Immature natural killer cell (primary cell): ENCODE measurements at regions not wholly inside any gene's neighbourhood (a gene's known extent, or its start where the extent isn't known, plus 50 kb on each side); places are given as distances from the start of the nearest gene placed in this dataset.

Experiments
- DNase-seq, 3 donors: peaks; one replicate each; pipeline ENCODE4 v3.0.0; 2022; ENCODE audit warnings: mixed read lengths in 1 of 3
- H3K27ac Mint-ChIP-seq, 6 donors: one replicate each; pipeline ENCODE4 v1.8.0; 2020; ENCODE audit warnings: mixed read lengths in 6 of 6, mild to moderate bottlenecking in 5 of 6, inconsistent platforms in 4 of 6, moderate library complexity in 3 of 6
- H3K27me3 Mint-ChIP-seq, 3 donors: one replicate each; pipeline ENCODE4 v1.8.0; 2020 to 2021; ENCODE audit warnings: low read depth in 3 of 3, mild to moderate bottlenecking in 3 of 3, mixed read lengths in 3 of 3, moderate library complexity in 3 of 3, inconsistent platforms in 1 of 3
- H3K36me3 Mint-ChIP-seq, 3 donors: one replicate each; pipeline ENCODE4 v1.8.0; 2020; ENCODE audit warnings: mixed read lengths in 3 of 3, inconsistent platforms in 2 of 3, mild to moderate bottlenecking in 2 of 3
- H3K4me1 Mint-ChIP-seq, 2 donors: one replicate each; pipeline ENCODE4 v1.8.0; 2020; ENCODE audit warnings: inconsistent platforms in 2 of 2, mild to moderate bottlenecking in 2 of 2, mixed read lengths in 2 of 2, moderate library complexity in 1 of 2
- H3K4me3 Mint-ChIP-seq, 5 donors: one replicate each; pipeline ENCODE4 v1.8.0; 2020; ENCODE audit warnings: mild to moderate bottlenecking in 5 of 5, mixed read lengths in 5 of 5, inconsistent platforms in 3 of 5, moderate library complexity in 3 of 5
- H3K9me3 Mint-ChIP-seq, 6 donors: one replicate each; pipeline ENCODE4 v1.8.0; 2020; ENCODE audit warnings: mild to moderate bottlenecking in 6 of 6, mixed read lengths in 6 of 6, inconsistent platforms in 4 of 6, moderate library complexity in 3 of 6

GRCh38 chr11:8828580-8829361 lies 82.2 kb upstream of the AKIP1 start:
- Mint-ChIP-seq H3K4me3 (no peak overlapping the region), H3K36me3 (no peaks in the 10 kb centered on the region), H3K27ac (no peak overlapping the region), H3K27me3 (peaks cover 0 to 2% (median 0%) of the 10 kb centered on the region in 3 donors), H3K9me3 (no peaks in the 10 kb centered on the region), H3K4me1 (no peaks in the 10 kb centered on the region)
- DNase-seq = no peak

GRCh38 chr11:8829556-8829955 lies 81.4 kb upstream of the AKIP1 start:
- no peaks in the 10 kb centered on the region for H3K36me3 Mint-ChIP-seq
- H3K9me3 Mint-ChIP-seq = no peaks in the 10 kb centered on the region
- no peak for DNase-seq
- no peaks in the 10 kb centered on the region for H3K4me1 Mint-ChIP-seq
- H3K27me3 Mint-ChIP-seq = peaks cover 0 to 2% (median 0%) of the 10 kb centered on the region in 3 donors
- H3K27ac Mint-ChIP-seq = no peak overlapping the region
- no peak overlapping the region for H3K4me3 Mint-ChIP-seq

- no peaks in the 10 kb centered on the region for H3K9me3 Mint-ChIP-seq
Measured at GRCh38 chr11:8830641-8831040, 80.3 kb upstream of the AKIP1 start.

GRCh38 chr11:8831861-8832260 lies 79.1 kb upstream of the AKIP1 start:
- Mint-ChIP-seq H3K27ac (no peak overlapping the region), H3K9me3 (no peaks in the 10 kb centered on the region), H3K4me3 (no peak overlapping the region), H3K36me3 (no peaks in the 10 kb centered on the region), H3K27me3 (peaks cover 0 to 4% (median 0%) of the 10 kb centered on the region in 3 donors), H3K4me1 (no peaks in the 10 kb centered on the region)
- DNase-seq = no peak

More at GRCh38 chr11:8830641-8831040, 80.3 kb upstream of the AKIP1 start:
- no peaks in the 10 kb centered on the region for H3K36me3 Mint-ChIP-seq
- no peak for DNase-seq
- no peak overlapping the region for H3K4me3 Mint-ChIP-seq
- no peak overlapping the region for H3K27ac Mint-ChIP-seq
- peaks cover 0 to 4% (median 0%) of the 10 kb centered on the region in 3 donors for H3K27me3 Mint-ChIP-seq
- H3K4me1 Mint-ChIP-seq = no peaks in the 10 kb centered on the region

GRCh38 chr11:8832571-8833260 lies 78.3 kb upstream of the AKIP1 start:
- no peak for DNase-seq
- Mint-ChIP-seq H3K36me3 (no peaks in the 10 kb centered on the region), H3K4me1 (no peaks in the 10 kb centered on the region), H3K4me3 (no peak overlapping the region), H3K9me3 (no peaks in the 10 kb centered on the region), H3K27me3 (peaks cover 0 to 7% (median 0%) of the 10 kb centered on the region in 3 donors), H3K27ac (no peak overlapping the region)

GRCh38 chr11:8833568-8834315 lies 77.2 kb upstream of the AKIP1 start:
- Mint-ChIP-seq H3K36me3 (no peaks in the 10 kb centered on the region), H3K9me3 (no peaks in the 10 kb centered on the region), H3K4me3 (no peak overlapping the region), H3K27me3 (peaks cover under 1 to 12% (median 2%) of the 10 kb centered on the region in 3 donors), H3K4me1 (no peaks in the 10 kb centered on the region), H3K27ac (no peak overlapping the region)
- no peak for DNase-seq

- H3K27ac Mint-ChIP-seq = no peak overlapping the region
- H3K4me1 Mint-ChIP-seq = no peaks in the 10 kb centered on the region
- DNase-seq = no peak
- peaks cover 2 to 12% (median 3%) of the 10 kb centered on the region in 3 donors for H3K27me3 Mint-ChIP-seq
- no peak overlapping the region for H3K4me3 Mint-ChIP-seq
- no peaks in the 10 kb centered on the region for H3K9me3 Mint-ChIP-seq
- no peaks in the 10 kb centered on the region for H3K36me3 Mint-ChIP-seq
Measured at GRCh38 chr11:8834379-8834778, 76.6 kb upstream of the AKIP1 start.

- no peak overlapping the region for H3K4me3 Mint-ChIP-seq
- no peak for DNase-seq
- H3K9me3 Mint-ChIP-seq = no peaks in the 10 kb centered on the region
- peaks cover 3 to 14% (median 4%) of the 10 kb centered on the region in 3 donors for H3K27me3 Mint-ChIP-seq
- H3K4me1 Mint-ChIP-seq = no peaks in the 10 kb centered on the region
- H3K36me3 Mint-ChIP-seq = no peaks in the 10 kb centered on the region
- H3K27ac Mint-ChIP-seq = no peak overlapping the region
Measured at GRCh38 chr11:8838248-8838647, 72.7 kb upstream of the AKIP1 start.

GRCh38 chr11:8839306-8839956 lies 71.6 kb upstream of the AKIP1 start:
- Mint-ChIP-seq H3K27me3 (peaks cover 4 to 14% (median 4%) of the 10 kb centered on the region in 3 donors), H3K4me1 (no peaks in the 10 kb centered on the region), H3K27ac (no peak overlapping the region), H3K9me3 (no peaks in the 10 kb centered on the region), H3K4me3 (no peak overlapping the region), H3K36me3 (peaks cover 0 to 3% (median 0%) of the 10 kb centered on the region in 3 donors)
- no peak for DNase-seq

GRCh38 chr11:8839957-8840945 lies 70.7 kb upstream of the AKIP1 start:
- no peak for DNase-seq
- peaks cover 4 to 13% (median 4%) of the 10 kb centered on the region in 3 donors for H3K27me3 Mint-ChIP-seq
- no peaks in the 10 kb centered on the region for H3K9me3 Mint-ChIP-seq
- H3K27ac Mint-ChIP-seq = no peak overlapping the region
- H3K4me1 Mint-ChIP-seq = no peaks in the 10 kb centered on the region
- H3K36me3 Mint-ChIP-seq = peaks cover 0 to 3% (median 0%) of the 10 kb centered on the region in 3 donors
- H3K4me3 Mint-ChIP-seq = no peak overlapping the region

GRCh38 chr11:8841899-8842298 lies 69.1 kb upstream of the AKIP1 start:
- Mint-ChIP-seq H3K27ac (no peak overlapping the region), H3K4me1 (no peaks in the 10 kb centered on the region), H3K36me3 (peaks cover 0 to 3% (median 0%) of the 10 kb centered on the region in 3 donors), H3K27me3 (peaks cover 7 to 12% (median 7%) of the 10 kb centered on the region in 3 donors), H3K9me3 (no peaks in the 10 kb centered on the region), H3K4me3 (no peak overlapping the region)
- DNase-seq = no peak

- no peak for DNase-seq
- H3K27ac Mint-ChIP-seq = no peak overlapping the region
- peaks cover 0 to 4% (median 0%) of the 10 kb centered on the region in 6 donors for H3K9me3 Mint-ChIP-seq
- H3K27me3 Mint-ChIP-seq = peaks cover 7 to 9% (median 8%) of the 10 kb centered on the region in 3 donors
- no peaks in the 10 kb centered on the region for H3K4me1 Mint-ChIP-seq
- H3K36me3 Mint-ChIP-seq = no peaks in the 10 kb centered on the region
- no peak overlapping the region for H3K4me3 Mint-ChIP-seq
Measured at GRCh38 chr11:8858808-8859207, 52.2 kb upstream of the AKIP1 start.
